T-helper 2 cell (primary cell): ENCODE measurements at regions not wholly inside any gene's neighbourhood (a gene's known extent, or its start where the extent isn't known, plus 50 kb on each side); places are given as distances from the start of the nearest gene placed in this dataset.

Experiments used
- DNase-seq, 5 experiments: peaks; one replicate each; pipeline versions ENCODE4 v3.0.0 to v3.0.0-alpha.2; 2012 to 2022

GRCh38 chr2:64769392-64770044 lies 115.8 kb upstream of the SERTAD2 start:
- DNase-seq, result no peak

- no peak for DNase-seq
These were observed 116.5 kb upstream of the SERTAD2 start for GRCh38 chr2:64770137-64770780.

- no peak for DNase-seq
These were observed 117.1 kb upstream of the SERTAD2 start for GRCh38 chr2:64770781-64771334.

- DNase-seq, result no peak
These were observed 118.0 kb upstream of the SERTAD2 start for GRCh38 chr2:64771737-64772136.

GRCh38 chr2:64773461-64774118 lies 119.9 kb upstream of the SERTAD2 start:
- no peak for DNase-seq

- no peak for DNase-seq
These were observed 124.1 kb upstream of the SERTAD2 start for GRCh38 chr2:64777841-64778240.

- DNase-seq, result peak in 1 of 5 experiments; percentile 61
These were observed 125.5 kb upstream of the SERTAD2 start for GRCh38 chr2:64779117-64779690.

- DNase-seq, result no peak
These were observed 126.3 kb upstream of the SERTAD2 start for GRCh38 chr2:64780041-64780440.

- DNase-seq, result no peak
These were observed 128.1 kb upstream of the SERTAD2 start for GRCh38 chr2:64781711-64782390.

- DNase-seq, result no peak
These were observed 130.7 kb upstream of the SERTAD2 start for GRCh38 chr2:64784168-64785061.

GRCh38 chr2:64785245-64785644 lies 131.5 kb upstream of the SERTAD2 start:
- DNase-seq, result no peak

- no peak for DNase-seq
These were observed 132.8 kb upstream of the SERTAD2 start for GRCh38 chr2:64786343-64787018.

- DNase-seq, result no peak
These were observed 133.3 kb upstream of the SERTAD2 start for GRCh38 chr2:64787019-64787365.

- no peak for DNase-seq
These were observed 134.0 kb upstream of the SERTAD2 start for GRCh38 chr2:64787698-64788097.

GRCh38 chr2:64789466-64790320 lies 136.0 kb upstream of the SERTAD2 start:
- no peak for DNase-seq

GRCh38 chr2:64792300-64792699 lies 138.6 kb upstream of the SERTAD2 start:
- DNase-seq, result no peak

GRCh38 chr2:64792995-64793639 lies 139.4 kb upstream of the SERTAD2 start:
- no peak for DNase-seq

- no peak for DNase-seq
These were observed 140.0 kb upstream of the SERTAD2 start for GRCh38 chr2:64793701-64794100.

GRCh38 chr2:64794426-64794995 lies 140.8 kb upstream of the SERTAD2 start:
- DNase-seq, result no peak
